ENCODE measurements at regions not wholly inside any gene's neighbourhood (a gene's known extent, or its start where the extent isn't known, plus 50 kb on each side); places are given as distances from the start of the nearest gene placed in this dataset.

DNA sequence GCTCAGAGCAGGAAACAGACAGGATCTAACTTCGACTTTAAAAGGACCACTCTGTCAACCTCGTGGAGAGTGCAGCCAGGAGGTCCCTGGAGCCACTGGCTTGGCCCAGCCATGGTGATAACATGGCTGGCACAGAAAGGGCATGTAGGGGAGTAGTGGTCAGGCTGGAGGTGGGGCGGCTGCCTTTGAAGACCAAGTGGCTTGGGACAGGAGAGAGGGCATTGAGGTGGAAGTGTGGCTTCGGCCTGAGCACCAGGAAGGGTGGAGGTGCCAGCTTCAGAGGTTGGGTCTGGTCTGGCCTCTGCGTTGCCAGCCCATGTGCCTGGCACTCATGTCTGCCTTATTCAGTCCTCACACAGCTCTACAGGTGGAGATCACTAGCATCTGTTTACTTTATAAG, 270.0 kb downstream of the NSG2 start:
- Histone ChIP-seq H3K27me3 (no peaks in the 10 kb centered on the region), H3K4me1 (peaks cover 10% of the 10 kb centered on the region), H3K9me3 (no peaks in the 10 kb centered on the region), H3K27ac (no peak overlapping the region), H3K4me3 (no peak overlapping the region), H3K36me3 (no peaks in the 10 kb centered on the region)
- intact Hi-C loops (cut with DNase I), result loop anchor here (10.0 kb wide), 1 partner anchor 271 kb away; the partner anchor contains the start of gene NSG2
- TF ChIP-seq POLR2AphosphoS5 (IDR thresholded peaks at IDR 0.05; ENCODE audit: insufficient read depth in 1 of 2, low read depth in 1 of 2) (no peak), POLR2A (IDR thresholded peaks at IDR 0.05) (no peak)
- TF ChIP-seq, protein P1, sequence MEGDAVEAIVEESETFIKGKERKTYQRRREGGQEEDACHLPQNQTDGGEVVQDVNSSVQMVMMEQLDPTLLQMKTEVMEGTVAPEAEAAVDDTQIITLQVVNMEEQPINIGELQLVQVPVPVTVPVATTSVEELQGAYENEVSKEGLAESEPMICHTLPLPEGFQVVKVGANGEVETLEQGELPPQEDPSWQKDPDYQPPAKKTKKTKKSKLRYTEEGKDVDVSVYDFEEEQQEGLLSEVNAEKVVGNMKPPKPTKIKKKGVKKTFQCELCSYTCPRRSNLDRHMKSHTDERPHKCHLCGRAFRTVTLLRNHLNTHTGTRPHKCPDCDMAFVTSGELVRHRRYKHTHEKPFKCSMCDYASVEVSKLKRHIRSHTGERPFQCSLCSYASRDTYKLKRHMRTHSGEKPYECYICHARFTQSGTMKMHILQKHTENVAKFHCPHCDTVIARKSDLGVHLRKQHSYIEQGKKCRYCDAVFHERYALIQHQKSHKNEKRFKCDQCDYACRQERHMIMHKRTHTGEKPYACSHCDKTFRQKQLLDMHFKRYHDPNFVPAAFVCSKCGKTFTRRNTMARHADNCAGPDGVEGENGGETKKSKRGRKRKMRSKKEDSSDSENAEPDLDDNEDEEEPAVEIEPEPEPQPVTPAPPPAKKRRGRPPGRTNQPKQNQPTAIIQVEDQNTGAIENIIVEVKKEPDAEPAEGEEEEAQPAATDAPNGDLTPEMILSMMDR (IDR thresholded peaks at IDR 0.05), result no peak
- no peak for DNase-seq (ENCODE audit: extremely low spot score in 2 of 2)

DNA sequence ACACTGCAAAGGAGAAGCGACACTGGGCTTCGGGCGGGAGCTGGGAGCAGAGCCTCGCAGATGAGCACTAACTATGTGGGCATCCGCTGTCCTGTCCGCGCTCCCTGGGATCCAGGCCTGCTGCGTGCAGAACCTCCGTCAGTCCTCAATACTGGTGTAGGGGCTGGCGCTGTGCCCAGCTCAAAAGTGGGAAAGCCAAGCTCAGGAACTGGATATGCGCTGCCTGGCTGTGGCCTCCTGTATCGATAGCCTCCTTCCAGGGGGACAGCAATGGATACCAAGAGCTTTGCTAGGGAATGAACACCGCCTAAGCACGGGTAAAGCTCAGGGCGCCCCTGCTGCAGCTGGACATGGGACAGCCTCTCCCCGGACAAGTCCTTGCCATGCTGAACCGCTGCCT, 270.4 kb downstream of the NSG2 start:
- no peaks in the 10 kb centered on the region for H3K36me3 ChIP-seq
- H3K4me1 ChIP-seq, result peaks cover 10% of the 10 kb centered on the region
- DNase-seq (ENCODE audit: extremely low spot score in 2 of 2), result no peak
- H3K4me3 ChIP-seq, result no peak overlapping the region
- no peak overlapping the region for H3K27ac ChIP-seq
- H3K27me3 ChIP-seq, result no peaks in the 10 kb centered on the region
- TF ChIP-seq POLR2AphosphoS5 (IDR thresholded peaks at IDR 0.05; ENCODE audit: insufficient read depth in 1 of 2, low read depth in 1 of 2) (no peak), POLR2A (IDR thresholded peaks at IDR 0.05) (no peak)
- TF ChIP-seq, protein P1 (IDR thresholded peaks at IDR 0.05), result no peak
- intact Hi-C loops (cut with DNase I), result loop anchor here (10.0 kb wide), 1 partner anchor 271 kb away; the partner anchor contains the start of gene NSG2
- no peaks in the 10 kb centered on the region for H3K9me3 ChIP-seq

DNA sequence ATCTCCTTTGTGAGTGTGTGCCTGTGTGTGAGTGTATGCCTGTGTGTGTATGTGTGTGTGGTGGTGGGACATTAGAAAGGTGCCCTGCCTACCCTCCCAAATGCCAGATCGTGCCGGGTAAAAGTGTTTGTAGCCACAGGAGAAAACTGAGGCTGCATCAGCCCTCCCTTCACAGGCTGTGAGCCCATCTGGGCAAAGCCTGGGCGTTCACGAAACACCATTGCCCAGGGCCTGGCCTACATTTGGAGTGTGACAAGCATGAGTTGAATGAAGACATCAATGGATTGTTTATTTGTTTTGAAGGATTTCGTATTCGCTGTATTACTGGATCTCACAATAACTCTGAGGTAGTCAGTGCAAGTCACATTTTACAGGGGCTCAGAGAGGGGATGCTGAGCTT, 270.8 kb downstream of the NSG2 start:
- Histone ChIP-seq H3K36me3 (no peaks in the 10 kb centered on the region), H3K27ac (no peak overlapping the region), H3K4me1 (peaks cover 10% of the 10 kb centered on the region), H3K4me3 (no peak overlapping the region), H3K27me3 (no peaks in the 10 kb centered on the region), H3K9me3 (no peaks in the 10 kb centered on the region)
- intact Hi-C loops (cut with DNase I), result loop anchor here (10.0 kb wide), 1 partner anchor 272 kb away; the partner anchor contains the start of gene NSG2
- TF ChIP-seq, protein P1 (IDR thresholded peaks at IDR 0.05), result no peak
- no peak for TF ChIP-seq POLR2A (IDR thresholded peaks at IDR 0.05)
- TF ChIP-seq POLR2AphosphoS5 (IDR thresholded peaks at IDR 0.05; ENCODE audit: insufficient read depth in 1 of 2, low read depth in 1 of 2), result no peak
- DNase-seq (ENCODE audit: extremely low spot score in 2 of 2), result no peak

DNA sequence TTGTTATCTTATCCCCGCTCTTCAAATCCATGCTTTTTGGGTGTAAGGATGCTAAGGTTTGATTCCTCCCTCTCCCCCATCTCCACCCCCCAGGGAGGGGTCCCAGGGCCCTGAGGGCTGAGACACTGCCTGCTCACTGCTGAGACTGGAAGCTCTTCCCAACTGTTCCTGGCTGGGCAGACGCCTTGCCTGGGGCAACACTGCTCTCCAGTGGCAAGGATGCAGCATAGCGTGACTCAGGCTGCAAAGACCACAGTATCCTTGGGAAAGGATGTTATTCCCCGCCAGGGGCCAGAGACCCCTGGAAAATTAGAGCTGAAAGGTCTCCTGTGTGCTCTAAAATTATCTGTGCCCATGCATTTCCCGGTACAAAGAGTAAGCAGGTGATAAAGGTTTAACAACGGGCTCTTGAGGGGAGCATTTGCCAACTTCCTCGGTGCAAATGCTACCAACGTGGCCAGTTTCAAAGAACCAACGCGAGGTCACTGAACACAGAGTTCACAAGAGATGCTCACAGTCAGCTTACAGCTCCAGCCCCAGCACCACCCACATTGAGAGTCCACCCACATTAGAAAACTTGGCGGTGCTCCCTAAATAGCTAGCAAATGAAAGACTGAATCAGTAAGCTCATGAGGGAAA, 271.9 kb downstream of the NSG2 start:
- TF ChIP-seq, protein P1 (IDR thresholded peaks at IDR 0.05), result no peak
- no peaks in the 10 kb centered on the region for H3K36me3 ChIP-seq
- H3K27ac ChIP-seq, result no peak overlapping the region
- H3K4me1 ChIP-seq, result peaks cover under 1% of the 10 kb centered on the region
- no peaks in the 10 kb centered on the region for H3K9me3 ChIP-seq
- intact Hi-C loops (cut with DNase I), result loop anchor here (10.0 kb wide), 1 partner anchor 273 kb away; the partner anchor contains the start of gene NSG2
- no peak overlapping the region for H3K4me3 ChIP-seq
- DNase-seq (ENCODE audit: extremely low spot score in 2 of 2), result no peak
- H3K27me3 ChIP-seq, result no peaks in the 10 kb centered on the region

DNA sequence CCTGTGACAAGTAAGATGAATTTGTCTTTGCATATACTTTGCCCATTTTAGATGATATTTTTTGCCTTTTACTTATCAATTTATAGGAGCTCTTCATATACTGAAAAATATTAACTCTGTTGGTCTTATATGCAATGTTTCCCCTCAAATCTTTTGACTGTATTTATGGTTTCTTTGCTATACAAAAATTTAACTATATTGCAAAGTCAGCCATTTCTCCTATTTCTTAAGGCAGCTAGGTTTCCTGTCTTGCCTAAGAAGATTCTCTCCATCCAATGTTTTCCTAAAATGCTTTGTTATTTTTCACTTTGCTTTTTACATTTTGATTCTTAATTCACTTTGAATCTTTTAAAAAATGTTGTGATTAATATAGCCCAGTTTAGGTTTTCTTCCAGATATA, 273.1 kb downstream of the NSG2 start:
- TF ChIP-seq POLR2AphosphoS5 (IDR thresholded peaks at IDR 0.05; ENCODE audit: insufficient read depth in 1 of 2, low read depth in 1 of 2), result no peak
- TF ChIP-seq, protein P1 (IDR thresholded peaks at IDR 0.05), result no peak
- no peak for TF ChIP-seq POLR2A (IDR thresholded peaks at IDR 0.05)
- Histone ChIP-seq H3K27ac (no peak overlapping the region), H3K4me3 (no peak overlapping the region), H3K36me3 (no peaks in the 10 kb centered on the region), H3K4me1 (no peaks in the 10 kb centered on the region), H3K9me3 (no peaks in the 10 kb centered on the region), H3K27me3 (no peaks in the 10 kb centered on the region)
- no peak for DNase-seq (ENCODE audit: extremely low spot score in 2 of 2)
- intact Hi-C loops (cut with DNase I), result loop anchor here (10.0 kb wide), 1 partner anchor 274 kb away; the partner anchor contains the start of gene NSG2
